BLaER1 (cell line): ENCODE measurements at regions not wholly inside any gene's neighbourhood (a gene's known extent, or its start where the extent isn't known, plus 50 kb on each side); places are given as distances from the start of the nearest gene placed in this dataset.

ENCODE experiments used
- H3K27ac ChIP-seq: shearing (Covaris generic); formaldehyde crosslinking; 2 replicates; pipeline ENCODE4 v1.8.1; 2022
- H3K27me3 ChIP-seq: shearing (Covaris generic); formaldehyde crosslinking; 2 replicates; pipeline ENCODE4 v1.8.1; 2022
- H3K36me3 ChIP-seq: shearing (Covaris generic); formaldehyde crosslinking; 2 replicates; pipeline ENCODE4 v1.8.1; 2022
- H3K4me1 ChIP-seq: shearing (Covaris generic); formaldehyde crosslinking; 2 replicates; pipeline ENCODE4 v1.8.1; 2022
- H3K4me2 ChIP-seq: shearing (Covaris generic); formaldehyde crosslinking; 2 replicates; pipeline ENCODE4 v1.8.1; 2022
- H3K4me3 ChIP-seq: shearing (Covaris generic); formaldehyde crosslinking; 2 replicates; pipeline ENCODE4 v1.8.1; 2022
- H3K9ac ChIP-seq: shearing (Covaris generic); formaldehyde crosslinking; 2 replicates; pipeline ENCODE4 v1.8.1; 2022
- H3K9me3 ChIP-seq: shearing (Covaris generic); formaldehyde crosslinking; 2 replicates; pipeline ENCODE4 v1.8.1; 2022
- H4K20me1 ChIP-seq: shearing (Covaris generic); formaldehyde crosslinking; 2 replicates; pipeline ENCODE4 v1.8.1; 2022
- Cebpa-rat ChIP-seq: shearing (Covaris generic); IDR thresholded peaks from 2 replicates; pipeline ENCODE4 v1.8.1; 2022

- no peaks in the 10 kb centered on the region for H3K4me1 ChIP-seq
- H3K9ac ChIP-seq, result no peak overlapping the region
- no peak overlapping the region for H3K27ac ChIP-seq
- no peak for TF ChIP-seq Cebpa-rat
- H3K9me3 ChIP-seq, result no peaks in the 10 kb centered on the region
- H3K4me2 ChIP-seq, result no peak overlapping the region
- H4K20me1 ChIP-seq, result no peaks in the 10 kb centered on the region
- no peaks in the 10 kb centered on the region for H3K36me3 ChIP-seq
- no peak overlapping the region for H3K4me3 ChIP-seq
- no peaks in the 10 kb centered on the region for H3K27me3 ChIP-seq
Observed at GRCh38 chr2:225196579-225196978, 154.3 kb upstream of the DOCK10 start.

GRCh38 chr2:225192869-225193268 is 150.6 kb upstream of the DOCK10 start:
- Histone ChIP-seq H3K27me3 (no peaks in the 10 kb centered on the region), H3K36me3 (no peaks in the 10 kb centered on the region), H3K9ac (no peak overlapping the region), H3K4me2 (no peak overlapping the region), H3K9me3 (no peaks in the 10 kb centered on the region), H3K4me3 (no peak overlapping the region), H4K20me1 (no peaks in the 10 kb centered on the region), H3K4me1 (no peaks in the 10 kb centered on the region), H3K27ac (no peak overlapping the region)
- no peak for TF ChIP-seq Cebpa-rat

GRCh38 chr2:225190987-225191386 is 148.7 kb upstream of the DOCK10 start:
- Histone ChIP-seq H3K4me2 (no peak overlapping the region), H3K4me3 (no peak overlapping the region), H3K36me3 (no peaks in the 10 kb centered on the region), H3K27ac (no peak overlapping the region), H3K4me1 (no peaks in the 10 kb centered on the region), H3K9ac (no peak overlapping the region), H3K27me3 (no peaks in the 10 kb centered on the region), H3K9me3 (no peaks in the 10 kb centered on the region), H4K20me1 (no peaks in the 10 kb centered on the region)
- no peak for TF ChIP-seq Cebpa-rat

DNA sequence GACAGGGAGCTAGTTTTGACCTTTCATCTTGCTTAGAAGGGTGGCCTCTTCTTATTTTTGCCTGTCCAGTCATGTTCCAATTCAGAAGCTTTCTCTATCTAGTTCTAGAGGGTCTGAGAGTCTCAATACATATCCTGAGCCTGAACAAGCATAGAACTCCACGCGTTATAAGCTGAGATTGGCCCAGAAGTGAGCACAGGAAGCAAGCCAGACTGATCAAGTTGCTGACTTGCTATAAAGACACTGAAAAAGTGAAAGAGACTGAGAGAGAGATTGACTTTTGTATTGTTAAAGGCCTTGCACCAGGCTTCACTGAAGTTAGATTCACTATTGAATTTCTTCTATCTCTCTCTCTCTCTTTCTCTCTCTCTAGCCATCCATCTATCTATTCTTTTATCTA is 142.7 kb upstream of the DOCK10 start:
- Histone ChIP-seq H4K20me1 (no peaks in the 10 kb centered on the region), H3K27ac (no peak overlapping the region), H3K4me1 (no peaks in the 10 kb centered on the region), H3K27me3 (no peaks in the 10 kb centered on the region), H3K4me3 (no peak overlapping the region), H3K9ac (no peak overlapping the region), H3K9me3 (no peaks in the 10 kb centered on the region), H3K36me3 (no peaks in the 10 kb centered on the region), H3K4me2 (no peak overlapping the region)
- no peak for TF ChIP-seq Cebpa-rat

GRCh38 chr2:225182126-225182525 is 139.9 kb upstream of the DOCK10 start:
- Histone ChIP-seq H3K9ac (no peak overlapping the region), H3K4me3 (no peak overlapping the region), H4K20me1 (no peaks in the 10 kb centered on the region), H3K4me2 (no peak overlapping the region), H3K9me3 (no peaks in the 10 kb centered on the region), H3K27ac (no peak overlapping the region), H3K27me3 (no peaks in the 10 kb centered on the region), H3K36me3 (no peaks in the 10 kb centered on the region), H3K4me1 (no peaks in the 10 kb centered on the region)
- no peak for TF ChIP-seq Cebpa-rat

GRCh38 chr2:225177098-225177497 is 134.8 kb upstream of the DOCK10 start:
- H4K20me1 ChIP-seq, result no peaks in the 10 kb centered on the region
- no peaks in the 10 kb centered on the region for H3K9me3 ChIP-seq
- H3K4me1 ChIP-seq, result no peaks in the 10 kb centered on the region
- H3K9ac ChIP-seq, result no peak overlapping the region
- no peak overlapping the region for H3K4me2 ChIP-seq
- H3K27ac ChIP-seq, result no peak overlapping the region
- H3K36me3 ChIP-seq, result no peaks in the 10 kb centered on the region
- no peaks in the 10 kb centered on the region for H3K27me3 ChIP-seq
- H3K4me3 ChIP-seq, result no peak overlapping the region
- TF ChIP-seq Cebpa-rat, result no peak

DNA sequence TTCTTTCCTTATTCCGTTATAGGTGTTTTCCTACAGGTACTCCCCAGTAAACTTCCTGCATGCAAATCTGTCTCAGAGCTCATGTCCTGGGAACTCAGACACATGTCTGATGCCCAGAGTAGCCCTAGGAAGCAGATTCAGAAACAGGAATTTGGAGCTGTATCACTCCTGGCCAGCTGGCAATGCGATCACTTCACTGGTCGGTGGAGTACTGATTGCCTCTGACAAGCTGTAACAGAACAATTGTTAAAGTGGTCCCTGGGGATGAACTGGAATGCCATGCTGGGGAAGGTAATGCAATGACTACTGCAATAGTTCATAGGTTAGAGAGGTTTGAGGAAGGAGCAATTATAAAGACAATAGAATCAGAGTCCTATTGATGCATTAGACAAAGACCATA is 131.6 kb upstream of the DOCK10 start:
- H3K9ac ChIP-seq, result no peak overlapping the region
- H3K36me3 ChIP-seq, result no peaks in the 10 kb centered on the region
- TF ChIP-seq Cebpa-rat, result no peak
- no peaks in the 10 kb centered on the region for H3K4me1 ChIP-seq
- no peak overlapping the region for H3K4me2 ChIP-seq
- no peaks in the 10 kb centered on the region for H3K9me3 ChIP-seq
- H3K4me3 ChIP-seq, result no peak overlapping the region
- H3K27me3 ChIP-seq, result no peaks in the 10 kb centered on the region
- H3K27ac ChIP-seq, result no peak overlapping the region
- no peaks in the 10 kb centered on the region for H4K20me1 ChIP-seq

DNA sequence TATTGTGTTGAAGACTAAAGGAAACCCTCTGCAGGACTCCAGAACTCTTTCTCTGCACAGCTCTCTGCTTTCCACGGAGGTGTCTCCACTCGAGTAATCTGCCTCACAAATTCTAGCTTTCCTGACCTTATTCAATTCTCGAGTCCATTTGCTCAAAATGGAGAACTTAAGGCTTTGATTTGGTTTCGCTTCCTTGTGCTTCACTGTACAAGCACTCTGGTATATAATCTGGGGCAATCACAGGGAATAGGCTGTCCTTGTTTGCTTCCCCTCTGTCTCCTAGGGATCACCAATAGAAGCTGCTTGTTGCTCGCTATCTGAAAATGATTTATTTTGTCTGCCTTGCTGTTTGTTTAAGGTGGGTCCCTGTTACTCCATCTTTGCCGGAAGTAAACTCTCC is 129.1 kb upstream of the DOCK10 start:
- no peak overlapping the region for H3K9ac ChIP-seq
- H3K4me3 ChIP-seq, result no peak overlapping the region
- TF ChIP-seq Cebpa-rat, result no peak
- H3K4me2 ChIP-seq, result no peak overlapping the region
- H3K4me1 ChIP-seq, result no peaks in the 10 kb centered on the region
- H4K20me1 ChIP-seq, result no peaks in the 10 kb centered on the region
- no peaks in the 10 kb centered on the region for H3K27me3 ChIP-seq
- H3K9me3 ChIP-seq, result no peaks in the 10 kb centered on the region
- no peak overlapping the region for H3K27ac ChIP-seq
- H3K36me3 ChIP-seq, result no peaks in the 10 kb centered on the region

GRCh38 chr2:225170162-225170561 is 127.9 kb upstream of the DOCK10 start:
- H3K4me1 ChIP-seq, result no peaks in the 10 kb centered on the region
- TF ChIP-seq Cebpa-rat, result 0 out of 2 replicates have a peak, but pooled peaks have one; percentile 60
- no peaks in the 10 kb centered on the region for H3K27me3 ChIP-seq
- H3K9ac ChIP-seq, result no peak overlapping the region
- H4K20me1 ChIP-seq, result no peaks in the 10 kb centered on the region
- no peak overlapping the region for H3K4me2 ChIP-seq
- H3K27ac ChIP-seq, result no peak overlapping the region
- H3K36me3 ChIP-seq, result no peaks in the 10 kb centered on the region
- H3K4me3 ChIP-seq, result no peak overlapping the region
- H3K9me3 ChIP-seq, result no peaks in the 10 kb centered on the region

DNA sequence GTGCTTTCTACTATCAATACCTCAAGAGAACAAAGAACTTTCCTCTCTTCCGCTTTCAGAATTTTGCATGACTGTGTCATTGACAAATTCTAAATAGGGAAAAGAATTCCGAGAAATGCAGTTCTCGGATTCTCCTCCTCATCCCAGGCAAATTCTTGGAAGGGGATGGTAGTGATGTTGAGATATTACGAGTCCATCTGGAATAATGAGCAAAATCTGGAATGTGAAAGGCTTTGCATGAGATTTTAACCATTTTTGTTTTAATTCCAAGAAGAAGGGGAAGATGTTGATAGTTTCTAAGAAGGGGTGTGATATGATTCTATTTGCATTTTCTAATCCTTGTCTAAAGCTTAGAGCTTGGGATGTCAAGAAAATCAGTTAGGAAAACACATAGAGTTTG is 127.1 kb upstream of the DOCK10 start:
- Histone ChIP-seq H4K20me1 (no peaks in the 10 kb centered on the region), H3K27me3 (no peaks in the 10 kb centered on the region), H3K4me1 (no peaks in the 10 kb centered on the region), H3K27ac (no peak overlapping the region), H3K9ac (no peak overlapping the region), H3K9me3 (no peaks in the 10 kb centered on the region), H3K36me3 (no peaks in the 10 kb centered on the region), H3K4me2 (no peak overlapping the region), H3K4me3 (no peak overlapping the region)
- no peak for TF ChIP-seq Cebpa-rat

GRCh38 chr2:225165052-225165451 is 122.8 kb upstream of the DOCK10 start:
- no peak overlapping the region for H3K27ac ChIP-seq
- H3K9ac ChIP-seq, result no peak overlapping the region
- no peak for TF ChIP-seq Cebpa-rat
- no peaks in the 10 kb centered on the region for H3K4me1 ChIP-seq
- H3K9me3 ChIP-seq, result no peaks in the 10 kb centered on the region
- no peak overlapping the region for H3K4me3 ChIP-seq
- H3K27me3 ChIP-seq, result no peaks in the 10 kb centered on the region
- H3K36me3 ChIP-seq, result no peaks in the 10 kb centered on the region
- no peak overlapping the region for H3K4me2 ChIP-seq
- H4K20me1 ChIP-seq, result no peaks in the 10 kb centered on the region
